BE2C (cell line): ENCODE measurements at regions not wholly inside any gene's neighbourhood (a gene's known extent, or its start where the extent isn't known, plus 50 kb on each side); places are given as distances from the start of the nearest gene placed in this dataset.
A peak's percentile ranks its signal among the peaks of the same experiment; 100 is the strongest.

Experiments used
- DNase-seq: peaks from one replicate; pipeline ENCODE4 v3.0.0-alpha.2; 2020
- H3K27me3 ChIP-seq: fragments of 250-450 bp; sonication (Bioruptor Pico); 2 replicates; pipeline ENCODE4 v1.5.1; 2020; ENCODE audit warnings: mild to moderate bottlenecking
- H3K36me3 ChIP-seq: fragments of 250-450 bp; sonication (Bioruptor Pico); 2 replicates; pipeline ENCODE4 v1.5.1; 2020; ENCODE audit warnings: mild to moderate bottlenecking
- H3K4me1 ChIP-seq: fragments of 250-450 bp; sonication (Bioruptor Pico); 2 replicates; pipeline ENCODE4 v1.5.1; 2020
- H3K4me3 ChIP-seq: 2 replicates; pipeline ENCODE4 v1.5.1; 2011; ENCODE audit warnings: low read depth, low read length
- H3K9me3 ChIP-seq: fragments of 250-450 bp; sonication (Bioruptor Pico); 2 replicates; pipeline ENCODE4 v1.5.1; 2020
- TF ChIP-seq, protein P1 (sequence below): IDR thresholded peaks from 2 replicates; pipeline ENCODE4 v1.5.1; 2012; ENCODE audit warnings: mild to moderate bottlenecking, low read depth, low read length

DNA sequence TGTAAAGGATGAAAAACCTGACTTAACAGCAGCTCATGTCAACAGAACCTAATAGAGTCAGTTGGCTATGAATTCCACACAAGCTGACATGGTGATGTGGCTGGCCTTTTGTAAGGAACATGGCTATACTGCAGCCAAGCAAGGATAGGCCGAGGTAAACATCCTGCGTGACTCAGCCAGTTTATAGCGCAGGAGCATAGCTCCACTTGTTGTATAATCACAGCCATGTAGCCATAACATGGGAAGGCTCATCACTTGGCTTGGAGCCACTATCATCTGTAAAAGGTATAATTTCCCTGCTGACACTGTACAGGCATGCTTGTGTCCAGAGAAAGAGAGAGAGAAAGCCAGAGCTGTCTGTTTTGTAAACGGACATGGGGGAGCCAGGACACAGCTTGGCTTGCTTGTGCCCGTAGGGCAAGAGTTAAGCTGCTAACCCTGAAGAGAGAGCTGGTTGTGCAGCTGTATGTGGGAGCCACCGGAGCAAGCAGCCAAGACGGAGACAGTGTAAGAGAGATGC is 104.4 kb upstream of the PLET1 start:
- H3K9me3 ChIP-seq = 0 out of 2 replicates have a peak, but pooled peaks cover 3% of the 10 kb centered on the region
- H3K4me1 ChIP-seq = peaks cover 15% of the 10 kb centered on the region; the same call in 1 of the 2 replicates
- H3K4me3 ChIP-seq = no peak overlapping the region
- peak; percentile 59 for DNase-seq
- H3K27me3 ChIP-seq = no peaks in the 10 kb centered on the region
- H3K36me3 ChIP-seq = no peaks in the 10 kb centered on the region
- TF ChIP-seq, protein P1, sequence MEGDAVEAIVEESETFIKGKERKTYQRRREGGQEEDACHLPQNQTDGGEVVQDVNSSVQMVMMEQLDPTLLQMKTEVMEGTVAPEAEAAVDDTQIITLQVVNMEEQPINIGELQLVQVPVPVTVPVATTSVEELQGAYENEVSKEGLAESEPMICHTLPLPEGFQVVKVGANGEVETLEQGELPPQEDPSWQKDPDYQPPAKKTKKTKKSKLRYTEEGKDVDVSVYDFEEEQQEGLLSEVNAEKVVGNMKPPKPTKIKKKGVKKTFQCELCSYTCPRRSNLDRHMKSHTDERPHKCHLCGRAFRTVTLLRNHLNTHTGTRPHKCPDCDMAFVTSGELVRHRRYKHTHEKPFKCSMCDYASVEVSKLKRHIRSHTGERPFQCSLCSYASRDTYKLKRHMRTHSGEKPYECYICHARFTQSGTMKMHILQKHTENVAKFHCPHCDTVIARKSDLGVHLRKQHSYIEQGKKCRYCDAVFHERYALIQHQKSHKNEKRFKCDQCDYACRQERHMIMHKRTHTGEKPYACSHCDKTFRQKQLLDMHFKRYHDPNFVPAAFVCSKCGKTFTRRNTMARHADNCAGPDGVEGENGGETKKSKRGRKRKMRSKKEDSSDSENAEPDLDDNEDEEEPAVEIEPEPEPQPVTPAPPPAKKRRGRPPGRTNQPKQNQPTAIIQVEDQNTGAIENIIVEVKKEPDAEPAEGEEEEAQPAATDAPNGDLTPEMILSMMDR = no peak

DNA sequence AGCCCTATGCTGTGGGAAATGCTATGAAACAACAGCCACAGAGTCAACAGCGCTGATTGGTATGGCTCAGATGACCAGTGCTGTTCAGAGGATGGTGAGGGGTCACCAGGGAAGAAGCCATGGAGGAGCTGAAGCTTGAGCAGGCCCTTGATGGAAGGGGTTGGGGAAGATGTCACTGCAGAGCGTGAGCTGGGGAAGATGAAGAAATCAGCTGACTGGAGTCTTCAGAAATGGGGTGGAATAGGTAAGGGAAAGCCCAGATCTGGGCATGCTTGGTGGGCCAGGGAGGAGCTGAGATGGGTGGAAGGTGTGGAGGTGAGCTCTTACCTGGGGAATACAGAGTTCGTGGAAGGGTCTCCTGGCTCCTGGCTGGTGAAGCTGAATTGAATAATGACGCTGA is 105.4 kb upstream of the PLET1 start:
- 0 out of 2 replicates have a peak, but pooled peaks cover 3% of the 10 kb centered on the region for H3K9me3 ChIP-seq
- TF ChIP-seq, protein P1 = no peak

DNA sequence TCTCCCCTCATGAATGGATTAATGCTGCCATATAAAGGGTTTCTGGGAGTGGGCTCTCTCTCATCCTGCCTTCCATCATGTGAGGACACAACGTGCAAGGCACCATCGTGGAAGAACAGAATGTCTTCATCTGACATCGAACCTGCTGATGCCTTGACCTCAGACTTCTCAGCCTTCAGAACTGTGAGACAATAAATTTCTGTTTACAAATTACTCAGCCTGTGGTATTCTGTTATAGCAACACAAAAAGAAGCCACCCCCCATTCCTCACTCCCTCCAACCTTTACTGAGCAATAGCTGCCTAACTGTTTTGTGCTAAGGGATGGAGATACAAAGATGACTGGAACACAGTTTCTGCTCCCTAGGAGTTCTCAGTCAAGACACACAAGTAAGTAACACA is 106.1 kb upstream of the PLET1 start:
- Histone ChIP-seq H3K9me3 (0 out of 2 replicates have a peak, but pooled peaks cover 3% of the 10 kb centered on the region), H3K4me3 (no peak overlapping the region), H3K36me3 (no peaks in the 10 kb centered on the region), H3K4me1 (peaks cover 15% of the 10 kb centered on the region; the same call in 1 of the 2 replicates), H3K27me3 (no peaks in the 10 kb centered on the region)
- DNase-seq = no peak
- TF ChIP-seq, protein P1 = no peak

More for the DNA sequence above, 105.4 kb upstream of the PLET1 start:
- H3K27me3 ChIP-seq = no peaks in the 10 kb centered on the region
- H3K4me3 ChIP-seq = no peak overlapping the region
- H3K36me3 ChIP-seq = no peaks in the 10 kb centered on the region
- H3K4me1 ChIP-seq = peaks cover 15% of the 10 kb centered on the region; the same call in 1 of the 2 replicates
- no peak for DNase-seq

DNA sequence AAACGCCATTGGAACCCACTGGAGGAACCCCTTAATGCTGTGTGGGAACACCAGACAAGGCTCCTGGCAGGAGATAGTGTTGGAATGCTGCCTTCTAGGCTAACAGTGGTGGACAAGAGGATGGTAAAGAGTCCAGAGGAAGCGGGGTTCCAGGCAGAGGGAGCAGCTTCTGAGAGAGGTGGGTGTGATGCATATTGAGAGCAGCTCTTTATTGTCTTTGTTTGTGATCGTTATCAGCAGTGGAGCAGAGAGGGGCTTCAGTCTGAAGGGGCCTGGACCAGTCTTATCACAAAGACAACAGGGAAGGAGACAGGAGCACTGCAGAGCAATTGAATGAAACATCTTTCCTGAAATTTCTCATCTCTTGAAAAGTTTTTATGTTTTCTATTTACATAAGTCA is 106.8 kb upstream of the PLET1 start:
- H3K4me1 ChIP-seq = peaks cover 15% of the 10 kb centered on the region; the same call in 1 of the 2 replicates
- H3K4me3 ChIP-seq = no peak overlapping the region
- TF ChIP-seq, protein P1 = no peak
- no peak for DNase-seq
- no peaks in the 10 kb centered on the region for H3K36me3 ChIP-seq
- no peaks in the 10 kb centered on the region for H3K27me3 ChIP-seq
- 0 out of 2 replicates have a peak, but pooled peaks cover 3% of the 10 kb centered on the region for H3K9me3 ChIP-seq

DNA sequence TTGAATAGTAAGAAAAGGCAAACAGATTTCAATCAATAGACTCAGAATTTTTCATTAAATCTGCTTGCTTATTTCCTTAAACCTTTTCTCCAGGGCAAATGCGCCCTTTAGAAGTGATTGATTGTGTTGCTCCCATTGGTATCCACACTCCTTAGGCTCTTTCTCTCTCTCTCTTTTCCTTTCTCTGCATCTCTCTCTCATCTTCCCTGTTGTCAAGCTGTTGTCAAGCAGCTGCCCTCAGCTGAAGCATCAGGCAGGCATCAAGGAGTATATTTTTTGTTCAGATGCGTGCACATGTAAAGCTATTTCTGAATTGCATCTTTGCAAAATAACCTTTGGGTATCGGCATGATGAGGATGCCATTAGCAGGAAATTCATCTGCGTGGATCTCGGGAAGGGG is 107.2 kb upstream of the PLET1 start:
- H3K27me3 ChIP-seq = no peaks in the 10 kb centered on the region
- no peak overlapping the region for H3K4me3 ChIP-seq
- no peaks in the 10 kb centered on the region for H3K36me3 ChIP-seq

DNA sequence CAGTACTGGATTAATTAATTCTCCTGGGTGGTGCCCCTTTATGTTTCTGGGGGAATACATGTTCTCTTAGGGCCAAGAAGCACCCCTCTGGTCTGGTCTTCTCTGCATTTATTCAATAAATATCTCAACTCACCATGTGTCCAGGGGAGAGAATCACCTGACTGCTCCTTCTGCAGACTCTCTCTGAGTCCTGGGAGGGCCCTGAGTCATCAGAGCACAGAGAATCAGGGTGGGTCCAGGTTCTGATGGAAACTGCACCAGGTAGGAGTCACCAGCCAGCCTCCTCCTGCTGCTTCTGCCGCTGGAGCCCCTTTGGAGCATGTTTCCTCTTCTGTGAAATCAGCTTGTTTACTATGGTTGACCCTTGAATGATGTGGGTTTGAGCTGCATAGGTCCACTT is 107.7 kb upstream of the PLET1 start:
- Histone ChIP-seq H3K4me3 (no peak overlapping the region), H3K4me1 (peaks cover 11% of the 10 kb centered on the region; the same call in 1 of the 2 replicates), H3K27me3 (no peaks in the 10 kb centered on the region), H3K9me3 (0 out of 2 replicates have a peak, but pooled peaks cover 3% of the 10 kb centered on the region), H3K36me3 (no peaks in the 10 kb centered on the region)
- no peak for DNase-seq
- TF ChIP-seq, protein P1 = no peak

More for the DNA sequence above, 107.2 kb upstream of the PLET1 start:
- TF ChIP-seq, protein P1 = no peak
- no peak for DNase-seq
- peaks cover 15% of the 10 kb centered on the region; the same call in 1 of the 2 replicates for H3K4me1 ChIP-seq
- H3K9me3 ChIP-seq = 0 out of 2 replicates have a peak, but pooled peaks cover 3% of the 10 kb centered on the region
